Chondrocyte (in vitro differentiated cells): ENCODE measurements at regions not wholly inside any gene's neighbourhood (a gene's known extent, or its start where the extent isn't known, plus 50 kb on each side); places are given as distances from the start of the nearest gene placed in this dataset.

Experiments used
- DNase-seq: peaks from one replicate; pipeline ENCODE4 v3.0.0; 2021; ENCODE audit warnings: mixed read lengths, low spot score
- H3K27ac Mint-ChIP-seq: one replicate; pipeline ENCODE4 v1.8.0; 2021; ENCODE audit warnings: mild to moderate bottlenecking, moderate library complexity, mixed read lengths; ENCODE audit not compliant: unreplicated experiment
- H3K27me3 Mint-ChIP-seq: 2 replicates; pipeline ENCODE4 v1.8.0; 2021; ENCODE audit warnings: low read depth, mixed read lengths
- H3K36me3 Mint-ChIP-seq: 2 replicates; pipeline ENCODE4 v1.8.0; 2021; ENCODE audit warnings: low read depth, mixed read lengths
- H3K4me1 Mint-ChIP-seq: 2 replicates; pipeline ENCODE4 v1.8.0; 2021; ENCODE audit warnings: low read depth, mild to moderate bottlenecking, mixed read lengths
- H3K4me3 Mint-ChIP-seq: one replicate; pipeline ENCODE4 v1.8.0; 2021; ENCODE audit warnings: mild to moderate bottlenecking, moderate library complexity, mixed read lengths; ENCODE audit not compliant: unreplicated experiment
- H3K9me3 Mint-ChIP-seq: 2 replicates; pipeline ENCODE4 v1.8.0; 2021; ENCODE audit warnings: low read depth, mixed read lengths
- TF ChIP-seq, protein P1 (sequence below): fragments of 200-600 bp; sonication (generic); IDR thresholded peaks from 2 replicates; pipeline ENCODE4 v1.5.0; 2021; ENCODE audit warnings: antibody characterized with exemption, mild to moderate bottlenecking, moderate library complexity

DNA sequence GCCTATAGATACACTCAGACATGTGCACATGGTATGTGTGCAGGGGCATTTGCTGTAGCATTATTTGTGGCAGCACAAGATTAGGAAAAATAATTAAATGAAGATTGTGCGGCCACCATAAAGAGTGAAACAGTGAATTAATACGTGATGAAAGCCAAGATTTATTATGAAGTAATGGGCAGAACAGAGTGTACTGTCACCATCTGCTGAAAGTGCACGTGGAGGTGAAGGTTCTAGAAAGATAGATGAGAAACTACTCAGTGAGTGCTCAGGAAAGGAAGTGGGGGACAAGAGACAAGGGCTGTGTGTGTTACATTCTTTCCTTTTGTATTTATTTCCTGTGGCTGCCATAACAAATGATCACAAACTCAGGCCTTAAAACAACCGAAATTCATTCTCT is 246.1 kb upstream of the ATP10A start:
- H3K4me1 Mint-ChIP-seq = no peaks in the 10 kb centered on the region
- DNase-seq = no peak
- no peaks in the 10 kb centered on the region for H3K27me3 Mint-ChIP-seq
- TF ChIP-seq, protein P1, sequence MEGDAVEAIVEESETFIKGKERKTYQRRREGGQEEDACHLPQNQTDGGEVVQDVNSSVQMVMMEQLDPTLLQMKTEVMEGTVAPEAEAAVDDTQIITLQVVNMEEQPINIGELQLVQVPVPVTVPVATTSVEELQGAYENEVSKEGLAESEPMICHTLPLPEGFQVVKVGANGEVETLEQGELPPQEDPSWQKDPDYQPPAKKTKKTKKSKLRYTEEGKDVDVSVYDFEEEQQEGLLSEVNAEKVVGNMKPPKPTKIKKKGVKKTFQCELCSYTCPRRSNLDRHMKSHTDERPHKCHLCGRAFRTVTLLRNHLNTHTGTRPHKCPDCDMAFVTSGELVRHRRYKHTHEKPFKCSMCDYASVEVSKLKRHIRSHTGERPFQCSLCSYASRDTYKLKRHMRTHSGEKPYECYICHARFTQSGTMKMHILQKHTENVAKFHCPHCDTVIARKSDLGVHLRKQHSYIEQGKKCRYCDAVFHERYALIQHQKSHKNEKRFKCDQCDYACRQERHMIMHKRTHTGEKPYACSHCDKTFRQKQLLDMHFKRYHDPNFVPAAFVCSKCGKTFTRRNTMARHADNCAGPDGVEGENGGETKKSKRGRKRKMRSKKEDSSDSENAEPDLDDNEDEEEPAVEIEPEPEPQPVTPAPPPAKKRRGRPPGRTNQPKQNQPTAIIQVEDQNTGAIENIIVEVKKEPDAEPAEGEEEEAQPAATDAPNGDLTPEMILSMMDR = no peak
- H3K9me3 Mint-ChIP-seq = peaks cover 12% of the 10 kb centered on the region
- no peak overlapping the region for H3K4me3 Mint-ChIP-seq
- H3K27ac Mint-ChIP-seq = no peak overlapping the region
- no peaks in the 10 kb centered on the region for H3K36me3 Mint-ChIP-seq

DNA sequence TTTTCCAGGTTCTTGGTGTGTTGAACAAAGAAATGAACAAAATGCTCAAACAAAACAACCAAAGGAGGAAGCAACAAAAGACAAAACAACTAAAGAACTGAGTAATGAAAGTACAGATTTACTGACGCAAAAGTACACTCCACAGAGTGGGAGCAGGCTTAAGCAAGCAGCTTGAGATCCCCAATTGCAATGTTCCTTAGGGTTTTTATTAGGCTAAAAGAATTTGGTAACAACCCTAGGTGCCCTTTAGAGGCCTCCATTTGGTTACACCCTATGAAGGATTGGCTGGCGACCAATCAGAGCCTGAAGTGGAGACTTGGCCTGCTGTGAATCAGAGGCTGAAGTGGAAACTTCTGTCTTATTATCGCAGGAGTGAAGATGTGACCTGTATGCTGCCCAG is 243.4 kb upstream of the ATP10A start:
- Mint-ChIP-seq H3K27me3 (no peaks in the 10 kb centered on the region), H3K9me3 (peaks cover 12% of the 10 kb centered on the region), H3K4me3 (no peak overlapping the region), H3K4me1 (no peaks in the 10 kb centered on the region), H3K36me3 (no peaks in the 10 kb centered on the region), H3K27ac (no peak overlapping the region)
- DNase-seq = no peak
- TF ChIP-seq, protein P1 = no peak

DNA sequence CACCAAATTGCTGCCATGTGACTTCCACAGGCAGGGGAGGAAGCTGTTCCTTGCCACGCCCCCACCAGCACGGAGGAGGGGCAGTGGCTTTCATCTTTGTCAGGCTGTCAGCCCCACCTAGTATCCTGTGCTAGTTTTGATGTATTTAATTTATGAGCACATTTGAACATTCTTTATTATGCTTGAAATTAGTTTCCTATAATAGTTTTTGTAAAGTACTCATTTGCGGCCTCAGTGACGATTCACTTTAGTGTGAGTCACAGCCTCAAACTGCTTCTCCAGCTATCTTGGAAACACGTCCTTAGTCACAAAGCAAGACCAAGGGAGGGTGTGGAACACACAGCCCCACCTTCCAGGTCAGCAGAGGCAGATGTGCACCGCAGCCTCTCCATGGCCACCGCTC is 239.9 kb upstream of the ATP10A start:
- H3K27me3 Mint-ChIP-seq = no peaks in the 10 kb centered on the region

DNA sequence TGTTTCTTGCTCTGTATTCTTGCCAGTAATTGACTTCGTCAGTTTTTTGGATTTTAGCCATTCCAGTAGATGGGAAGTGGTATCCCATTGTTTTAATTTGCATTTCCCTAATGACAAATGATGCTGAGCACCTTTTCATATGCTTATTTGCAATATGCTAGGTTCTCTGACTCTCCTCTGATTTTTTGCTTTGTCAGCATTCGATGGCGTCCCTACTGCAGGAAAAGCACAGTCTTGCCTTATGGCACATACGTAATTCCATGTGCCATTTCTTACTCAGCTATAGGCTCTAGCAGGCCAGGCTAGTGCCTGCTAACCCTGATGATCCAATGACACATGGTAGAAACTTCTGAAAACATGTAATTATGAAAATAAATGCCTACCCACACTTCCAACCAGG is 239.2 kb upstream of the ATP10A start:
- TF ChIP-seq, protein P1 = no peak
- no peak for DNase-seq
- Mint-ChIP-seq H3K4me3 (no peak overlapping the region), H3K4me1 (no peaks in the 10 kb centered on the region), H3K9me3 (peaks cover 12% of the 10 kb centered on the region), H3K36me3 (no peaks in the 10 kb centered on the region), H3K27me3 (no peaks in the 10 kb centered on the region), H3K27ac (no peak overlapping the region)

More for the DNA sequence above, 239.9 kb upstream of the ATP10A start:
- H3K4me1 Mint-ChIP-seq = no peaks in the 10 kb centered on the region
- H3K4me3 Mint-ChIP-seq = no peak overlapping the region
- TF ChIP-seq, protein P1 = no peak
- no peak for DNase-seq
- no peaks in the 10 kb centered on the region for H3K36me3 Mint-ChIP-seq
- peaks cover 12% of the 10 kb centered on the region for H3K9me3 Mint-ChIP-seq
- no peak overlapping the region for H3K27ac Mint-ChIP-seq

DNA sequence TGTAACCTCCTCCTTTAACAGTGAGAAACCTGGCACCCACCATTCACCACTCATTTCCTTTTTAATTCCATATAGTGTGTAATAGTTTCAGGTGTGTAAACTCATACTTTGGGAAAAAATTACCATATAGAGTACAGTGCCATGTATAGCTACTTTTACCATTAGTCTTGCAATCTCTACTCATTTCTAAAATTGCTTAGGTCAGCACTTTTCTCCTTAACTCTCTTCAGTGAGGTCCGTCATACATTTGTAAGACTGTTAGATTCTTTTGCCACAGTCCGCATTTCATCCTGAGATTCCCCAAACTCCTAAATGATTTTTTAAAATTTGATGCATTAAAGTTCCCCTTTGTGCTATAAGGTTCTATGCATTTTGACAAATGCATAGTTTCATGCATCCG is 238.3 kb upstream of the ATP10A start:
- TF ChIP-seq, protein P1 = no peak
- no peak for DNase-seq
- peaks cover 7% of the 10 kb centered on the region for H3K9me3 Mint-ChIP-seq
- no peaks in the 10 kb centered on the region for H3K36me3 Mint-ChIP-seq
- H3K27me3 Mint-ChIP-seq = no peaks in the 10 kb centered on the region
- H3K4me1 Mint-ChIP-seq = no peaks in the 10 kb centered on the region
- no peak overlapping the region for H3K27ac Mint-ChIP-seq
- no peak overlapping the region for H3K4me3 Mint-ChIP-seq
